Heart left ventricle (tissue), 16 donors: ENCODE measurements at regions not wholly inside any gene's neighbourhood (a gene's known extent, or its start where the extent isn't known, plus 50 kb on each side); places are given as distances from the start of the nearest gene placed in this dataset.
A peak's percentile ranks its signal among the peaks of the same experiment; 100 is the strongest.

Source experiments
- ATAC-seq, 4 donors: fragments of 200-7000 bp; cut with Tn5 transposase; one replicate each; pipeline ENCODE4 v1.9.1; 2020 to 2022; ENCODE audit warnings: moderate library complexity in 4 of 4, mild to moderate bottlenecking in 3 of 4, moderate number of reproducible peaks in 1 of 4
- DNase-seq, 5 donors: peaks; one replicate each; pipeline ENCODE4 v3.0.0-alpha.2; 2020
- H3K27ac ChIP-seq, 12 donors: fragments of 200-600 bp; sonication (generic) in 4 of 12; one replicate each; pipeline versions ENCODE4 v1.5.0 to v1.8.0; 2016 to 2022; ENCODE audit warnings: mild to moderate bottlenecking in 2 of 12
- H3K27me3 ChIP-seq, 9 donors: fragments of 200-600 bp; sonication (generic) in 2 of 9; one replicate each; pipeline versions ENCODE4 v1.5.1 to v1.8.0; 2016 to 2022; ENCODE audit warnings: mild to moderate bottlenecking in 3 of 9
- H3K36me3 ChIP-seq, 9 donors: fragments of 200-600 bp; sonication (generic) in 2 of 9; one replicate each; pipeline versions ENCODE4 v1.5.0 to v1.8.0; 2018 to 2022; ENCODE audit warnings: mild to moderate bottlenecking in 2 of 9
- H3K4me1 ChIP-seq, 12 donors: fragments of 200-600 bp; sonication (generic) in 4 of 12; one replicate each; pipeline versions ENCODE4 v1.5.0 to v1.8.0; 2016 to 2022; ENCODE audit warnings: mild to moderate bottlenecking in 3 of 12
- H3K4me3 ChIP-seq, 12 donors: fragments of 200-600 bp; sonication (generic) in 4 of 12; one replicate each; pipeline versions ENCODE4 v1.5.0 to v1.8.0; 2017 to 2022; ENCODE audit warnings: mild to moderate bottlenecking in 9 of 12, moderate library complexity in 4 of 12
- H3K9me3 ChIP-seq, 12 donors: fragments of 200-600 bp; sonication (generic) in 4 of 12; one replicate each; pipeline versions ENCODE4 v1.5.0 to v1.8.0; 2016 to 2022; ENCODE audit warnings: mild to moderate bottlenecking in 1 of 12
- CTCF ChIP-seq, 12 donors: fragments of 200-600 bp; sonication (generic) in 4 of 12; IDR thresholded peaks; one replicate each; pipeline versions ENCODE4 v1.5.0 to v1.8.0; 2018 to 2022; ENCODE audit warnings: antibody characterized with exemption in 12 of 12, mild to moderate bottlenecking in 5 of 12
- POLR2A ChIP-seq, 2 donors: fragments of 450-650 bp; IDR thresholded peaks; one replicate each; pipeline ENCODE4 v1.6.1; 2017; ENCODE audit warnings: antibody characterized with exemption in 2 of 2, mild to moderate bottlenecking in 2 of 2, moderate library complexity in 2 of 2
- WGBS, 4 donors: extraction: QIAGEN DNeasy Blood & Tissue Kit in 2 of 4; methylation state at CpG; one replicate each; pipeline versions ENCODE4 v1.1.5 to v1.1.7; 2013 to 2018; 5-methylcytosine and 5-hydroxymethylcytosine counted together
- intact Hi-C, 10 donors: fragments of 100-400 bp; cut with DNase I; formaldehyde crosslinking; loops; one replicate each; pipeline versions ENCODE4 v1.11.1 to v1.14.2; 2022
- donor health status: ischemic (EF 13 %, LVEDD 7.1; RV severe dilation, severe dysfunction).
- donor health status: healthy with polysubstance abuse.
- donor health status: DM: no; HTN: yes; CAD: no.
- donor health status: DM: no; HTN: no; CAD: no.
- donor health status: ischemic (EF 25% LVEDD 6.9; RV normal size, moderate dysfunction).
- donor health status: ischemic (EF 25% LVEDD 5.7; RV mildly dilated, moderate dysfunction).
- donor health status: healthy.
- donor health status: DM: yes; HTN: yes; CAD: no.
- donor health status: ischemic (EF 35%, LVEDD 5.7; RV mildly dilated, moderate dysfunction).
- donor health status: nonischemic (EF 11% LVEDD 7.7; RV severe dilation, severe dysfunction).
- donor health status: DM: yes; HTN: yes; CAD: no.
- donor health status: PGD.
- donor health status: ischemic (EF 29% LVEDD 5.4; RV normal size, mild dysfunction).
- donor health status: nonischemic (EF 23%, LVEDD 6.1; RV moderate dilation, normal function).

GRCh38 chr9:99415606-99416005 is 193.5 kb downstream of the SEC61B start:
- H3K9me3 ChIP-seq: peaks cover 0 to 6% (median 0%) of the 10 kb centered on the region in 12 donors
- intact Hi-C loops: no loop called here
- H3K4me1 ChIP-seq: no peaks in the 10 kb centered on the region
- H3K36me3 ChIP-seq: no peaks in the 10 kb centered on the region
- H3K27ac ChIP-seq: no peak overlapping the region
- DNase-seq (no peak), ATAC-seq (no peak)
- no peaks in the 10 kb centered on the region for H3K27me3 ChIP-seq
- no peak overlapping the region for H3K4me3 ChIP-seq
- WGBS, 4 donors: 73 to 88% (median 83%) methylated on average over 4 of the region's 4 CpGs
- TF ChIP-seq POLR2A (IDR thresholded peaks at IDR 0.05) (no peak), CTCF (IDR thresholded peaks at IDR 0.05) (no peak)

GRCh38 chr9:99416007-99416406 is 193.9 kb downstream of the SEC61B start:
- 33 to 79% (median 50%) methylated on average over 2 of the region's 2 CpGs for WGBS, 4 donors
- Histone ChIP-seq H3K9me3 (peaks cover 0 to 6% (median 0%) of the 10 kb centered on the region in 12 donors), H3K27me3 (no peaks in the 10 kb centered on the region), H3K27ac (no peak overlapping the region), H3K4me1 (no peaks in the 10 kb centered on the region), H3K36me3 (no peaks in the 10 kb centered on the region), H3K4me3 (no peak overlapping the region)
- DNase-seq (no peak), ATAC-seq (no peak)
- intact Hi-C loops: no loop called here
- TF ChIP-seq CTCF (IDR thresholded peaks at IDR 0.05): no peak
- TF ChIP-seq POLR2A (IDR thresholded peaks at IDR 0.05): no peak

GRCh38 chr9:99419070-99419469 is 197.0 kb downstream of the SEC61B start:
- TF ChIP-seq CTCF (IDR thresholded peaks at IDR 0.05): no peak
- TF ChIP-seq POLR2A (IDR thresholded peaks at IDR 0.05): no peak
- no peaks in the 10 kb centered on the region for H3K36me3 ChIP-seq
- H3K4me1 ChIP-seq: no peaks in the 10 kb centered on the region
- H3K4me3 ChIP-seq: no peak overlapping the region
- H3K27me3 ChIP-seq: no peaks in the 10 kb centered on the region
- no peak overlapping the region for H3K27ac ChIP-seq
- WGBS, 4 donors: 76 to 87% (median 81%) methylated on average over 4 of the region's 4 CpGs
- intact Hi-C loops: no loop called here
- ATAC-seq (no peak), DNase-seq (no peak)
- no peaks in the 10 kb centered on the region for H3K9me3 ChIP-seq

- Histone ChIP-seq H3K4me1 (no peaks in the 10 kb centered on the region), H3K27me3 (no peaks in the 10 kb centered on the region), H3K36me3 (no peaks in the 10 kb centered on the region), H3K4me3 (no peak overlapping the region), H3K9me3 (no peaks in the 10 kb centered on the region), H3K27ac (no peak overlapping the region)
- ATAC-seq (peak in 1 of 4 donors; percentile 43), DNase-seq (no peak)
- intact Hi-C loops: no loop called here
- TF ChIP-seq CTCF (IDR thresholded peaks at IDR 0.05): no peak
- no peak for TF ChIP-seq POLR2A (IDR thresholded peaks at IDR 0.05)
- WGBS, 4 donors: 46 to 59% (median 50%) methylated on average over 4 of the region's 4 CpGs
These were observed 199.3 kb downstream of the SEC61B start for GRCh38 chr9:99421369-99421768.
